D721Med (cell line): ENCODE measurements at regions not wholly inside any gene's neighbourhood (a gene's known extent, or its start where the extent isn't known, plus 50 kb on each side); places are given as distances from the start of the nearest gene placed in this dataset.
"Not testable (repeated sequence)": the region's sequence is repeated elsewhere in the genome, so short reads cannot be mapped to it uniquely, and the experiment has no call there.

Experiments
- DNase-seq: peaks from one replicate; pipeline ENCODE4 v3.0.0; 2011; ENCODE audit warnings: low spot score; ENCODE audit not compliant: insufficient read length
- FAIRE-seq: peaks from 2 replicates; lab custom pipeline; 2011; peaks lifted over from hg19 to GRCh38; lab: Jason Lieb, UNC
- CTCF ChIP-seq: IDR thresholded peaks from 2 replicates; pipeline ENCODE4 v1.5.1; 2012; ENCODE audit warnings: mild to moderate bottlenecking, control low read depth; ENCODE audit not compliant: insufficient read depth; ENCODE audit errors: missing control alignments

- not testable (repeated sequence) for DNase-seq, FAIRE-seq
These were observed 75.9 kb downstream of the OR4F16 start for GRCh38 chr1:610538-610937.

GRCh38 chr1:609161-609560, 77.3 kb downstream of the OR4F16 start:
- FAIRE-seq, DNase-seq: not testable (repeated sequence)

- not testable (repeated sequence) for DNase-seq, FAIRE-seq
These were observed 81.2 kb downstream of the OR4F16 start for GRCh38 chr1:605279-605678.

- not testable (repeated sequence) for FAIRE-seq, DNase-seq
These were observed 98.2 kb downstream of the OR4F16 start for GRCh38 chr1:588211-588610.

- peak; percentile 49 for TF ChIP-seq CTCF
- not testable (repeated sequence) for FAIRE-seq, DNase-seq
These were observed 100.5 kb downstream of the OR4F16 start for GRCh38 chr1:585992-586391.
